ENCODE measurements at regions not wholly inside any gene's neighbourhood (a gene's known extent, or its start where the extent isn't known, plus 50 kb on each side); places are given as distances from the start of the nearest gene placed in this dataset.

GRCh38 chr10:55098452-55098851, 297.4 kb upstream of the PCDH15 start:
- TF ChIP-seq ZFP30 (CRISPR knock-in tag; IDR thresholded peaks at IDR 0.05) (no peak), TCF4 (CRISPR knock-in tag; IDR thresholded peaks at IDR 0.05; ENCODE audit: borderline replicate concordance) (no peak), ESRRG (CRISPR knock-in tag; IDR thresholded peaks at IDR 0.05) (no peak)
- TF ChIP-seq, protein P1, sequence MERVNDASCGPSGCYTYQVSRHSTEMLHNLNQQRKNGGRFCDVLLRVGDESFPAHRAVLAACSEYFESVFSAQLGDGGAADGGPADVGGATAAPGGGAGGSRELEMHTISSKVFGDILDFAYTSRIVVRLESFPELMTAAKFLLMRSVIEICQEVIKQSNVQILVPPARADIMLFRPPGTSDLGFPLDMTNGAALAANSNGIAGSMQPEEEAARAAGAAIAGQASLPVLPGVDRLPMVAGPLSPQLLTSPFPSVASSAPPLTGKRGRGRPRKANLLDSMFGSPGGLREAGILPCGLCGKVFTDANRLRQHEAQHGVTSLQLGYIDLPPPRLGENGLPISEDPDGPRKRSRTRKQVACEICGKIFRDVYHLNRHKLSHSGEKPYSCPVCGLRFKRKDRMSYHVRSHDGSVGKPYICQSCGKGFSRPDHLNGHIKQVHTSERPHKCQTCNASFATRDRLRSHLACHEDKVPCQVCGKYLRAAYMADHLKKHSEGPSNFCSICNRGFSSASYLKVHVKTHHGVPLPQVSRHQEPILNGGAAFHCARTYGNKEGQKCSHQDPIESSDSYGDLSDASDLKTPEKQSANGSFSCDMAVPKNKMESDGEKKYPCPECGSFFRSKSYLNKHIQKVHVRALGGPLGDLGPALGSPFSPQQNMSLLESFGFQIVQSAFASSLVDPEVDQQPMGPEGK (CRISPR knock-in tag; IDR thresholded peaks at IDR 0.05; ENCODE audit: borderline replicate concordance): no peak
